Fibroblast of skin of scalp (primary cell): ENCODE measurements at regions not wholly inside any gene's neighbourhood (a gene's known extent, or its start where the extent isn't known, plus 50 kb on each side); places are given as distances from the start of the nearest gene placed in this dataset.

Source experiments
- DNase-seq: peaks from one replicate; pipeline ENCODE4 v3.0.0-alpha.2; 2013

GRCh38 chr5:93682471-93683404 is 58.7 kb downstream of the POU5F2 start:
- DNase-seq = peak; percentile 80

- DNase-seq = no peak
Measured at GRCh38 chr5:93681432-93681831, 60.0 kb downstream of the POU5F2 start.

DNA sequence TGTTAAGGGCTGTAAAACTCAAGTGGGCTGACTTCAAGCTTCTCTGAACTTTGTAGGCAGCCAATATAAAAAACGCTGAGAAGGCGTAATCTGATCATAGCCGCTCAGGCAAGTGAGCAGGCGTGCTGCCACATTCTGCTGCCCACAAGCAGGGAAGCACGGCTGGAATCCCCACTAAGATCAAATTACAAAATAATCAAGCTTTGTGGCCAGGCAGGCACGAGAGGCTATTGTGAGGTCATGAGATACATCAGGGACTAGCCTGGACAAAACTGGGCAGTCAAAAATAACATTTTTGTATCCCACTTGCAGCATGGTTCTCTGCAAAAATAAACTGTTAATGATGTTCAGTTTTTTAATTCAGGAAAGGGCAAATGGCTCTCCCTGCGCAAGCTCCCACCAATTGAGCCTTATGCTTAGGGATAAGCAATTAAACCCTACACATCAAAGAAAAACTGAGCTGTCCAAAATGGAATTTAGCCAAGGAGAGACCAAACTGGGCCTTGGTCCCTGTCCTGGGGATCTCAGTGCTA is 64.0 kb downstream of the POU5F2 start:
- peak; percentile 91 for DNase-seq

GRCh38 chr5:93676704-93677103 is 64.7 kb downstream of the POU5F2 start:
- DNase-seq = no peak

DNA sequence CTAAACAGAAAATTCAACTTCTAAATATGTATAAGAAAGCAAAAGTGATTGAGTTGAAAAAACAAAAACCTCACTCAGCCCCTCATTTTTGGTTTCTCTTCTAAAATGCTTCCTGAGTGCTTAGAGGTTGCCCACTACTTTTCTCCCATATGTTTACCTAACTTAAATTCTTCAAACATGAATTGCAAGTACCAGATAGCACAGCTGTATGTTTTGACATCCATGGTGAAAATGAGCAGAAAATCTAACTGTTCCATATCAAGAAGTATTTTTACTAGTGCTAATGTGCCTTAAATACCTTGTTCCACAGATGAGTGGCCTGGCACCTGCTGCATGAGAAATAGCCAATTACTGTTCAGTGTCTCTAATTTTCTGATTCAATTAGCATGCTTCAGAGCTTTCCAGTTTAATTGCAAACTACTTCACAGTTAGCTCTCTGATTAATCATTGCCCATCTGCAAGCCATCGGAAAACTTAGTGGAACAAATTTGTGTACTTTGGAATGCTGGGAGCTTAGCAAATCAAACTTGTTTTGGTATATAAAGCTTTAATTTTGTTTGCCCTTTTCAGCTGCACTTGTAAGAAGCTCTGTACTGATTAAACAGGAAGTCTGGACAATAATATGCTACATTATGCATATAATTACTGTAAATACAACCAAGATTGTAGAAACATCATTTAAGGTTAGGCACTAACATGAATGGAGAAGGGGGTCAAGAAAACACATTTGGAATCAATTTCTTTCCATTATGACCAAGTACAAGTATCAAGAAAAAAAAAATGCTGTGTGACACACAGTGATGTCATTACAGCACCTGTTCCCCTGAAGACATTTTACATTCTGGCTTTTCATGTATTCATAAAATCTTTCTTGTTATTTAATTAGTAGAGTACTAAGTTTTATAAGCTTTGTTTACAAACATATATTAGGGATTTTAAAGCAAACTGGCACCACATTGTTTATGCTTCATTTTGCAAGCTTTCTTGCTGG is 65.6 kb downstream of the POU5F2 start:
- DNase-seq = no peak

- no peak for DNase-seq
Measured at GRCh38 chr5:93674866-93675459, 66.4 kb downstream of the POU5F2 start.

DNA sequence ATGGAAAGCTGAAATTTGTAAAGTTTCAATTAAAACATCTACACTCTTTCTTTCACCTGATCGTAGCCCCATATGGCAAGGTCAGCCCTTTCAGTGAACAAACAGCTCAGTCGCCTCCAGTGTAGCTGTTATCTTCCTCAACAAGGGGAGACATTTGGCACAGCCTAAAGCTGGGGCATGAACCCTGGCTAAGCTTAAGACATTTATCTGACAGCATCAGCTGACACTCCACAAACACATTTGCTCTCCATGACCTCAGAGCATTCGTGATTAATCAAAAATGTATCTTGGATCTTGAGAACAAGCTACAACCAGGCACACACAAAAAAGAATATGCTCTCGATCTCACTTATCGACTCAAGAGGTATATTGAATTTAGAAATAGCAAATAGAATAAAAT is 67.3 kb downstream of the POU5F2 start:
- no peak for DNase-seq

DNA sequence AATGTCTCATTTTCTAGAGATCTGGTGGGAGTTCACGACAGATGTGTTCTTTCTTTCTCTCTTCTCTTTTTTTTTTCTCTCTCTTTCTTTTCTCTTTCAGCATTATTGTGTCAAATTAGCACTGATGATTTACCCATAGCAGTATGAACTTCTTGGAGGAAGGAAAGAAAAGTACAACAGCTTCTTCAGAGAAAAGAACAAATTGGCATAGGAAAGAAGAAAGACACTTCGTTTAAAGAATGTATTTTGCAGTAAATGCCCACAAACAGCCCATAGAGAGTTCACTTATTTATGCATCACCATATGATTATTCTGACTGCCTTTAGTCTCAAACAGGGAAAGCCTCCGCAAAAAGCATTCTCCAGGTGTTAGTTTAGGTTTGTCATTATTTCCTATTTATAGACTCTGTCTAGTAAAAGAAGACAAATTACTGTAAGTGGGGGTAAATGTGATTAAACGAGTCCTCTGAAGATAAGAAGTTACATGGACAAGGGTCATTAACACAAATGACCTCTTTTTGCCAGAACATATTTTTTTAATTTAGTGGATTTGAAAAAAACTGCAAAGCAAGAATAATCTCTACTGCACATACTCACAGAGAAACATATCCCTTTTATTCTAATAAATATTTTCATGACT is 68.0 kb downstream of the POU5F2 start:
- DNase-seq = no peak

DNA sequence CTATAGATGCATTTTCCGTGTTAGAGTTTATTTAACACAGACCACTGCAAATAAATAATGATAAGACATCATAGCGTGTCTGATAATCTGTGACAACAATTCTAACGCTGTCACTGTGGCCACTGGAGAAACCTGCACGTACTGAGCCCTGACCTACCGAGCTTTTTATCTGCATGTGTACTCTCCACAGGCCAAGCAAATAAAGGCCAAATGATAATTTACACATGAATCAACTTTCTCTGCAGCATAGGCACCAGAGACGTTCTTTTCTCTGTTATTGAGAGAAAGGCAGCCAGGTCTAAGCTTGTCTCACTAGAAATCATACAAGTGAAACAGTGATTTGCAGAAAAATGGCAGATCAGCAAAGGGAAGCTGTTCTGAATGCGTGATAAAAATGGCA is 75.8 kb downstream of the POU5F2 start:
- DNase-seq = no peak

DNA sequence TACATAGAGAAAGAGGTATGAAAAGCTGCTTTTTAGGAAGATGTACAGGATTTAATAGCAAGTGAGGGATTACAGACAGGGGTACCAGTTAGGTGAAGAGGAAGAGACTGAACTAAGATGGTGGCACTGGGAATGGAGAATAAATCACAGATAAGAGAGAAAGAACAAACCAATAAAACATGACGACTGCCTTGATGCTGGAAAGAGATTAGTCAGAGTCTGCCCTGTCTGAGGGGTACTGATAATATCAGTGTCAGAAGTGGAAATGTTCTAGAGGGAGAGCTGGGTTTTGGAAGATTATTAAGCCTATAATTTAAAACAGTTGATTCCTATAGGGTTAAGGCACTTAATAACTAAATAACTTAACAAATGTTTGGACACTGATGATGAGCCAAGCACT is 77.7 kb downstream of the NR2F1 start:
- no peak for DNase-seq

DNA sequence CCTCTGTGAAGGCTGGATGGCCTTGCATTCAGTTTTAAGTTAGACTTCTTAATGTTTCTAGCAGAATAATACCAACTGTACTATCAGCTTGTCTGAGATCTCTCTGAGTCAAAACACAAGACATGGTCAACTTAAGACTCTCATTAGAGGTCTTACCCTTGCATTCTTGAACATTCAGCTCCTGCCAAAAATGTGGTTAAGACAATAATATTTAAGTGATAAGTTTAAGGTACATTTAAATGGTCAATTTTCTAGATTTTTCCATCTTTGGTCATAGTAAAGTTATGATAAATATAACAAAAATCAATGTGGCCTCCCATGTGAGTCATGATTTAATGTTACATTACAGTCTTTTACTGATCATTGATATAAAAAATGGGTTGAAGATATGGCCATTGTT is 75.0 kb downstream of the NR2F1 start:
- DNase-seq = peak; percentile 47

- no peak for DNase-seq
Measured at GRCh38 chr5:93654676-93655075, 71.7 kb downstream of the NR2F1 start.

DNA sequence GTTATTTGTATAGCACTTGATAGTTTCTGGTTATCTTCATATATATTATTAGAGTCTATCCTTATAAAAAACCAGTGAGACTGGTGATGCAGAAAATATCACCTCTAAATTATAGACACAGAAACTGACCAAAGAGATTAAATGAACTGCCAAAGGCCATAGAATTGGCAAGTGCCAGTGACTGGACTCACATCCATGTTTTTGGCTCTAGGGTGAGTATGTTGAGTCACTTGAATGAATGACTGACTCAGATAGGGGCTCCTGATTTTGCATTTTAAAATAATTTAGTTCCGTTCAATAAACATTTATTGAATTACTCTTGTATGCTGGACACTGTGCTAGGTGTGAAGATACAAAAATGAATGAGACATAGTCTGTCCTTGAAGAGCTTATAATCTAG is 70.7 kb downstream of the NR2F1 start:
- no peak for DNase-seq

DNA sequence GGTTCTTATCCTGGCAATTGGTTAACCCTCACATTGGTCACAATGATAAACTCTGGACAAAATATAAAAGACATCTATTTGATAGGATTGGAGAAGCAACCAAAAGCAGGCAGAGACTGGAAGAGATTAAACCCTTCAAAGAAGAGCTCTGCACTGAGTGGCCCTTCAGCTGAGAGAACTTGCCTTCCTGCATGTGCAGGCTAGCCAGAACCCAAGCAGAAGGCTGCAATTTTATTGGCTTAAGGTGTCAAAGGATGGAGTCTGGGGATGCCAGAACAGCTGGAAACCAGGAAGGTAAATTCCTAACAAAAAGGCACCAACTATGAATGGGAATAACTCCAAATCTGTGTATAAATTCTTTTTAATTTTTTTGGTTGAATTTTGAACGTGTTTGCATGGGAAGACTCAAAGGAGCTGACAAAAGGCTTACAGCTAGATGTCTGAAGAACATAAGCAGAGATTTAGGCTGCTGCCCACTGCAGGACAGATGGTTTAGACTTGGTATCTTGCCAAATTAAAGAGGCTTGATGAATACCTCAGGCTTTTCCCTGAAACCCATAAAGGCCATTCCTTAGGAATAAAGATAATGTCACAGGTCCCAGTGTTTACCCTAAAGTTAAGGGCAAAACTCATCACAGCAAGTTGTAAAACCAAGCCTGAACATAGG is 66.3 kb downstream of the NR2F1 start:
- no peak for DNase-seq

GRCh38 chr5:93644760-93645159 is 61.7 kb downstream of the NR2F1 start:
- DNase-seq = no peak
